Activated naive CD4-positive, alpha-beta T cell treated with anti-CD3 and anti-CD28 coated beads for 36 hours (primary cell): ENCODE measurements at regions not wholly inside any gene's neighbourhood (a gene's known extent, or its start where the extent isn't known, plus 50 kb on each side); places are given as distances from the start of the nearest gene placed in this dataset.
"Not testable (repeated sequence)": the region's sequence is repeated elsewhere in the genome, so short reads cannot be mapped to it uniquely, and the experiment has no call there.

Experiments used
- CTCF ChIA-PET: fragments of 350-600 bp; sonication (Branson Sonifier 250); formaldehyde crosslinking; loops from one replicate; lab custom pipeline; 2021; ENCODE audit warnings: antibody characterized with exemption; lab: Charles Lee
- DNase-seq: peaks from one replicate; pipeline ENCODE4 v3.0.0-alpha.2; 2020
- H3K27ac Mint-ChIP-seq: one replicate; pipeline ENCODE4 v1.8.0; 2021; ENCODE audit warnings: mild to moderate bottlenecking, mixed read lengths
- H3K27me3 Mint-ChIP-seq: one replicate; pipeline ENCODE4 v1.8.0; 2021; ENCODE audit warnings: low read depth, mixed read lengths
- H3K36me3 Mint-ChIP-seq: one replicate; pipeline ENCODE4 v1.8.0; 2021; ENCODE audit warnings: low read depth, mixed read lengths
- H3K4me1 Mint-ChIP-seq: one replicate; pipeline ENCODE4 v1.8.0; 2021; ENCODE audit warnings: low read depth, mixed read lengths
- H3K4me3 Mint-ChIP-seq: one replicate; pipeline ENCODE4 v1.8.0; 2021; ENCODE audit warnings: mild to moderate bottlenecking, moderate library complexity, mixed read lengths
- H3K9me3 Mint-ChIP-seq: one replicate; pipeline ENCODE4 v1.8.0; 2021; ENCODE audit warnings: mixed read lengths
- intact Hi-C: fragments of 100-400 bp; cut with micrococcal nuclease; formaldehyde crosslinking; loops from one replicate; pipeline ENCODE4 v1.15.1; 2023

DNA sequence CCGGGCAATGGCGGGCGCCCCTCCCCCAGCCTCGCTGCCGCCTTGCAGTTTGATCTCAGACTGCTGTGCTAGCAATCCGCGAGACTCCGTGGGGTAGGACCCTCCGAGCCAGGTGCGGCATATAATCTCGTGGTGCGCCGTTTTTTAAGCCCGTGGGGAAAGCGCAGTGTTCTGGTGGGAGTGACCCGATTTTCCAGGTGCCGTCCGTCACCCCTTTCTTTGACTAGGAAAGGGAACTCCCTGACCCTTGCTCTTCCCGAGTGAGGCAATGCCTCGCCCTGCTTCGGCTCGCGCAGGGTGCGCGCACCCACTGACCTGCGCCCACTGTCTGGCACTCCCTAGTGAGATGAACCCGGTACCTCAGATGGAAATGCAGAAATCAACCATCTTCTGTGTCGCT is 171.9 kb downstream of the GALR1 start:
- H3K36me3 Mint-ChIP-seq, H3K27ac Mint-ChIP-seq, H3K4me1 Mint-ChIP-seq, DNase-seq, H3K4me3 Mint-ChIP-seq, intact Hi-C loops, H3K27me3 Mint-ChIP-seq, CTCF ChIA-PET, H3K9me3 Mint-ChIP-seq: not testable (repeated sequence)

DNA sequence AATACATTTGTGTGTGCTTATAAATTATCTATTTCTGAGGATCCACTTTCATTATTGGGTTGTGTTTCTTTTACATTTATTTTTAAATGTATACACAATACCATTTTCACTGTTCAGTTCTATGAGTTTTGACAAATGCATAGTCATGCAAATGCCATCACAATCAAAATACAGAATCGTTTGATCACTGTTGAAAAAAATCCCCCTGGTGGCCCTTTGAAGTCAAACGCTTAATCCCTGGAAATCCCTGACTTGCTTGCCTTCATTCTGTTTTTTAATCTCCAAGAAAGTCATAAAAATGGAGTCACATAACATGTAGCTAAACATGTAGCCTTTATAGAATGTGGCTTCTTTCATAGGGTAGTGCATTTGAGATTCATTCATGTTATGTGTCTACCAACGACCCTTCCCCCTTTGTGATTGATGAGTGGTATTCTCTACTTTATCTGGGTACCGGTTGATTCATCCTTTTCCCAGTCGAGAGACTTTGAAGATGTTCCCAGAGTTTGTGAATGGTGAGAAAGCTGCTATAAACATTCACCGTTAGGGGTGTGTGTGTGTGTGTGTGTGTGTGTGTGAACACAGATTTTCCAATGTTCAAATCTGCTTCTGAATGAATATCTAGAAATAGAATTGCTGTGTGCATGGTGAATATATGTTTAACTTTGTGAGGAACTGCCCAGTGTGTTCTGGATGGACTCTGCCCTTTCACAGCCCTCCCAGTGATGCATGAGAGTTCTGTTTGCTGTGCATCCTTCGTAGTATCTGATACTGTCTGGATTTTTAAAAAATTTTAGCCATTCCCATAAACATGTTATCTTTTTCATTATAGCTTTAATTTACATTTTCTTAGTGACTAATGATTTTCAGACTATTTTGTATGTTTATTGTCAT is 173.6 kb downstream of the GALR1 start:
- Mint-ChIP-seq H3K27me3 (peaks cover 5% of the 10 kb centered on the region), H3K4me3 (no peak overlapping the region)

DNA sequence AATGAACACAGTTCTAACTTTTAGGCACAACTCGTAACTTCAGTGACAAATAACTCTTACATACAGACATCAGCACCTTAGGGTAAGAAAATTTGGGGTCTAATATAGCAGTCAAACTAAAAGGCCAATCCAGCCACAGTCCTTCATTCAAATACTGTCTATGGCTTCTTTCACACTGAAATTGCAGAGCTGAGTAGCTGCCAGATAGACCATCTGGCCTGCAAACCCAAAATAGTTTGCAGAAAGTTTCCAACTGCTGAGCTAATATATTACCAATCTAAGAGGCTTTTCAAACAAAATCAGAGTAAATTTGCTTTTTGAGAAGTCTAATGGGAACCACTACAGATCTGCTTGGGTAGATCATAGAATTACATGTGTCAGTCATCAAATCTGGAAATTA is 183.4 kb downstream of the GALR1 start:
- Mint-ChIP-seq H3K27me3 (peaks cover 29% of the 10 kb centered on the region), H3K27ac (no peak overlapping the region), H3K4me1 (no peaks in the 10 kb centered on the region), H3K36me3 (no peaks in the 10 kb centered on the region), H3K9me3 (no peaks in the 10 kb centered on the region), H3K4me3 (no peak overlapping the region)
- CTCF ChIA-PET, result no interaction called here
- DNase-seq, result no peak
- intact Hi-C loops, result no loop called here

More for the DNA sequence above, 173.6 kb downstream of the GALR1 start:
- Mint-ChIP-seq H3K27ac (no peak overlapping the region), H3K4me1 (no peaks in the 10 kb centered on the region), H3K36me3 (no peaks in the 10 kb centered on the region), H3K9me3 (no peaks in the 10 kb centered on the region)
- DNase-seq, result no peak
- CTCF ChIA-PET, result interaction anchor here (0.8 kb wide), 1 partner anchor 50 kb away, joined by 3 read pairs; no protein-coding TSS in a partner anchor
- intact Hi-C loops, result no loop called here

DNA sequence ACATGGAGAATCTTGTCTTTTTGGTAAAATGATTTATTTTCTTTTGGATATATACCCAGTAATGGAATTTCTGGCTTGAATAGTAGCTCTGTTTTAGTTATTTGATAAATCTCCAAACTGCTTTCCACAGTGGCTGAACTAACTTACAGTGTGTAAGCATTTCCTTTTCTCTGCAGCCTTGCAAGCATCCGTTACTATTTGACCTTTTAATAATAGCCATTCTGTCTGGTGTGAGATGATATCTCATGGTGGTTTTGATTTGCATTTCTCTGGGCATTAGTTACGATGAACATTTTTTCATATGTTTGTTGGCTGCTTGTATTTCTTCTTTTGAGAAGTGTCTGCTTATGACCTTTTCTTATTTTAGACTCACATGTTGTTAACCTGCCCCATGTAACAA is 190.2 kb downstream of the GALR1 start:
- intact Hi-C loops, result no loop called here
- Mint-ChIP-seq H3K36me3 (no peaks in the 10 kb centered on the region), H3K4me3 (no peak overlapping the region), H3K9me3 (no peaks in the 10 kb centered on the region), H3K4me1 (no peaks in the 10 kb centered on the region), H3K27ac (no peak overlapping the region), H3K27me3 (peaks cover 17% of the 10 kb centered on the region)
- CTCF ChIA-PET, result no interaction called here
- DNase-seq, result no peak

DNA sequence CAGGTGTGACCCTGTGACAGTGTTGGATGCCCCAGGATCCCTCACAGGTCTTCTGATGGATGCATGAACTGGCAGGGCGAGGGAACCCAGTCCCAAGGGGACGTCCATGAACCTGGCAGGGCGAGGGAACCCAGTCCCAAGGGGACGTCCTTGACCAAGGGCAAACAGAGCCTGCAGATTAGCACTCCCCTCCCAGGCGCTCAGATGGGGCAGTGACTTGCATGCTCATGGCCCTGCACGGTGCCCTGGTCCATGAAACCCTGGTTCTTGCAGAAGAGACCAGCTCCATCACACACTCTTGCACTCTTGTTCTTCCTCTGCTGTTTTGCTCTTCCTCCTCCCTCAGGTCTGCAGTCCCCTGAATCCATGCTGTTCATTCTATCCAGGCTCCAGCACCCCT is 192.7 kb downstream of the GALR1 start:
- Mint-ChIP-seq H3K27me3 (peaks cover 18% of the 10 kb centered on the region), H3K9me3 (no peaks in the 10 kb centered on the region), H3K4me3 (no peak overlapping the region), H3K36me3 (no peaks in the 10 kb centered on the region), H3K27ac (no peak overlapping the region), H3K4me1 (no peaks in the 10 kb centered on the region)
- intact Hi-C loops, result no loop called here
- DNase-seq, result no peak
- CTCF ChIA-PET, result no interaction called here

DNA sequence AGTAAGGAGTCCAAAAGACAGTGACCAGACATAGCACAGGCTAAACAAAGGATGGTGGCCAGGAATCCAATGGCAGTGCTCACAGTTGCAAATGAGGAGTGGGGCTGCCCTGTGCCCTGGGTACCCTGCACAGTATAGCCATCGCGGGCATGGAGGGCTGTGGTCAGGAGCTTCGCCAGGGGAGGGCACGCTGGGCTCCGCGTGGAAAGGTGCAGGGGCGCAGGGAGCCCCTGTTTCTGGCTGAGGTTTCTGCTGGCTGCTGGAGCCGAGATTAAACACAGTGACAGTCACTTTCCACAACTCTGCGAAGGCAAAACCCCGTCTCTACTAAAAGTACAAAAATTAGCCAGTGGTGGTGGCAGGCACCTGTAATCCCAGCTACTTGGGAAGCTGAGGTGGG is 194.7 kb downstream of the GALR1 start:
- no peaks in the 10 kb centered on the region for H3K36me3 Mint-ChIP-seq
- CTCF ChIA-PET, result no interaction called here
- no peaks in the 10 kb centered on the region for H3K4me1 Mint-ChIP-seq
- H3K4me3 Mint-ChIP-seq, result no peak overlapping the region
- intact Hi-C loops, result no loop called here
- DNase-seq, result no peak
- peaks cover 18% of the 10 kb centered on the region for H3K27me3 Mint-ChIP-seq
- no peak overlapping the region for H3K27ac Mint-ChIP-seq
- no peaks in the 10 kb centered on the region for H3K9me3 Mint-ChIP-seq

DNA sequence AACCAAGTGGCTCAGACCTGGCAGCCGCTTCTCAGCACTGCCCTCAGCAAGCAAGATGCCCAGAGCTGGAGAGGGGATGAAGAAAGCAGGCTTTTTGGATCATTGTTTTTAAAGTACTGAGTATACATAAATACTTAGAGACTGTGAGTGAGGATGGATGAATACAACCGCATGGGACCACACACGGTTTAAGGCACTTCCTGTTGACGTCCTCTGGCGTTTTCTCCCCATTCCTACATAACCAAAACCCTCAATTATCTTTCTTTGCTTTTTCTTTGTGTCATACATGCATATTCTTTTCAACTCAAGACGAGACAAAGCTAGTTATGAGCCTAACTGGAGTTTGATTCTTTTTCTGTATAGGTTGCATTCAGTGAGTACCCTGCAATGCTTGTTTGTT is 198.4 kb downstream of the GALR1 start:
- no peak for DNase-seq
- no peak overlapping the region for H3K27ac Mint-ChIP-seq
- H3K4me1 Mint-ChIP-seq, result no peaks in the 10 kb centered on the region
- H3K9me3 Mint-ChIP-seq, result no peaks in the 10 kb centered on the region
- CTCF ChIA-PET, result no interaction called here
- intact Hi-C loops, result no loop called here
- no peaks in the 10 kb centered on the region for H3K36me3 Mint-ChIP-seq
- H3K4me3 Mint-ChIP-seq, result no peak overlapping the region
- peaks cover 17% of the 10 kb centered on the region for H3K27me3 Mint-ChIP-seq

DNA sequence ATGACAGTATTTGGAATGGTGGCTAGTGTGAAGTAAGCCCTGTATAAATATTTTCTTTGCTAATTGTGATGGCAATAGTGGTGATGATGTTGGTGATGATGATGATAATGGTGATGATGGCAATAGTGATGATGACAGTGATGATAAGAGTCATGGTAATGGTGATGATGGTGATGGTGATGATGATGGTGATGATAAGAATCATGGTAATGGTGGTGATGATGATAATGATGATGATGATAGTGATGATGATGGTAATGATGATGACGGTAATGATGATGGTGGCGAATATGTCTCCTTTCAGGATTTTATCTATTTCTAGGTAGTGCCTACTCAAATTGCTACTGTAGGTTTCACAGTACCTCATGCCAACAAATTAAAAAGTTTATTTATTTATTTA is 205.4 kb downstream of the GALR1 start:
- Mint-ChIP-seq H3K4me3 (no peak overlapping the region), H3K9me3 (no peaks in the 10 kb centered on the region), H3K36me3 (no peaks in the 10 kb centered on the region), H3K27ac (no peak overlapping the region), H3K27me3 (peaks cover 9% of the 10 kb centered on the region), H3K4me1 (no peaks in the 10 kb centered on the region)
- CTCF ChIA-PET, result no interaction called here
- no peak for DNase-seq
- intact Hi-C loops, result no loop called here

DNA sequence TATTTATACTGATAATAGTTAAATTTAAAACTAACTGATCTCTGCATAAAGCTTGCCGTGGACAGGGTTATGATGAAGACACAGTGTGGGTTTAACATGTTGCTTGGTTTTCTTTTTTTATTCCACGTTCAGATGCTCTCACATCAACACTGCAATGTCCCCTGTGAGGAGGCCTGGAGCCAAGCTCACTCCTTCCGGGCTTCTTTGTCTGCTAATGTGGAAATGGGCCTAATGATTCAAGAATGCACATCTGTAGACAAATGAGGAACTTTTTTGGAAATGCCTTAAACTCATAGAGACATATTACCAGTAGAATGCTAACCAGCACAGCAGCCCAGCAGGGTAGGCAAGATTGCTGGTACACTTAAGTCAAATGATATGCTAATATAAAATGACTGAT is 208.0 kb downstream of the GALR1 start:
- intact Hi-C loops, result no loop called here
- no peaks in the 10 kb centered on the region for H3K4me1 Mint-ChIP-seq
- H3K27me3 Mint-ChIP-seq, result peaks cover 4% of the 10 kb centered on the region
- no peak for DNase-seq
- CTCF ChIA-PET, result no interaction called here
- H3K27ac Mint-ChIP-seq, result no peak overlapping the region
- no peak overlapping the region for H3K4me3 Mint-ChIP-seq
- no peaks in the 10 kb centered on the region for H3K9me3 Mint-ChIP-seq
- no peaks in the 10 kb centered on the region for H3K36me3 Mint-ChIP-seq

DNA sequence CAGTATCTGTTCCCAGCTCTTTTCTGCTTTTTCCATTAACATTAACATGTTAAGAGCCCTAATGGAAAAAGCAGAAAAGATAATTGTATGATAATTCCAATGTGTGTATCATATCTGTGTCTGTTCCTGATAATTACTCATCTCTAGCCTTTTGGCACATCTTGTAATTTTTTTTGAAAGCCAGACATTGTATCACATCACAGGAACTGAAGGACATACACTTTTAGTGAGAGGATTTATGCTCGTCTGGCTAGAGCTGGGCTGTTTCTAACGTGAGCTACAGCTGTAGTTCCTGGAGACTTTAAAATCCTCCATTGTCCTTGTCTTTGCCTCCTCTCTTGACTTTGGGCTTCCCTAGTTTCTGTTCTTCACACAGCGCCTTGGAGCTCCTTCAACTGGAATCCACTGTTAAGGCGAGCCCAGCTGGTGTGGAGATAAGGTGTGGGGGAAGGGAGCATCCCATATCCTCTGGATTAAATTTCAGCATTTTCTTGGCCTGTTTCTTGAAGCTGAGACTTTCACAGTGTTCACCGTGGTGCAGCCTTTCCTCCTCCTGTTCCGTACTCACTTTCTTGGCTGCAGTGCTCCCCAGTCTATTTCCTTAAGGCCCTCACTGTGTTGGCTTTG is 211.5 kb downstream of the GALR1 start:
- CTCF ChIA-PET, result no interaction called here
- DNase-seq, result no peak
- intact Hi-C loops, result loop anchor here (10.0 kb wide), 1 partner anchor 456 kb away; no protein-coding TSS in a partner anchor
- H3K4me1 Mint-ChIP-seq, result no peaks in the 10 kb centered on the region
- no peaks in the 10 kb centered on the region for H3K9me3 Mint-ChIP-seq
- H3K27me3 Mint-ChIP-seq, result peaks cover 3% of the 10 kb centered on the region
- H3K4me3 Mint-ChIP-seq, result no peak overlapping the region
- H3K36me3 Mint-ChIP-seq, result no peaks in the 10 kb centered on the region
- no peak overlapping the region for H3K27ac Mint-ChIP-seq

DNA sequence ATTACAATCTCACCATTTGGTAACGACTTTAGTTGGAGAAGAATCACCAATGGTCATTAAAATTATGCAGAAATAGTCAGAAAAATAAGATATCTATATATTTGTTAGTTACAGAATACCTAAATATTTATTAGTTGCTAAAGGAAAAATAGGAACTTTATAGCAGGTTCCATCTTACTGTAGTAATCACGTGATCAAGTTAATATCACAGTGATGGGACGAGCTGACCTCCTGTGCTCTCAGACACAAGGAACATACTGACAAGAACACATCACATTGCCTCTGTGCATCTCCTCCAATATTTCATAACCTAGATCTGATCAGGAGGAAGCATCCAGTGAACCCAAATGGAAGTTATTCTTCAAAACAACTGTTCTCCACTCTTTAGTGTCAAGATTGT is 215.3 kb downstream of the GALR1 start:
- H3K4me1 Mint-ChIP-seq, result no peaks in the 10 kb centered on the region
- peaks cover 5% of the 10 kb centered on the region for H3K27me3 Mint-ChIP-seq
- H3K9me3 Mint-ChIP-seq, result no peaks in the 10 kb centered on the region
- intact Hi-C loops, result loop anchor here (10.0 kb wide), 1 partner anchor 460 kb away; no protein-coding TSS in a partner anchor
- CTCF ChIA-PET, result no interaction called here
- no peak overlapping the region for H3K4me3 Mint-ChIP-seq
- no peak for DNase-seq
- no peaks in the 10 kb centered on the region for H3K36me3 Mint-ChIP-seq
- H3K27ac Mint-ChIP-seq, result no peak overlapping the region

DNA sequence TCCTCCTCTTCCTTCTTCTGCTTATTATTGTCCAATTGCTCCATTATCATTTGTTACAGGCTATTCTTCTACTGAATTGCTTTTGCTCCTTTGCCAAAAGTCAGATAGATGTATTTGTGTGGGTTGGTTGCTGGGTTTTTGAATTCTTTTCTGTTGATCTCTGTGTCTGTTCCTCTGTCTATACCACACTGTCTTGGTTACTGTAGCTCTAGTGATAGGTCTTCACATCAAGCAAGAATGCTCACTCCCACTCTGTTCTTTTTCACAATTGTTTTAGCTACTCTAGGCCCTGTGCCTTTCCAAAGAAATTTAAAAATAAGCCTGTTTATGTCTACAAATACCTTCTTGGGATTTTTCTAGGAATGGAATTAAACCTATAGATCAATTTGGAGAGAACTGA is 217.2 kb downstream of the GALR1 start:
- intact Hi-C loops, result loop anchor here (10.0 kb wide), 1 partner anchor 462 kb away; no protein-coding TSS in a partner anchor
- H3K4me1 Mint-ChIP-seq, result no peaks in the 10 kb centered on the region
- H3K27ac Mint-ChIP-seq, result no peak overlapping the region
- H3K36me3 Mint-ChIP-seq, result no peaks in the 10 kb centered on the region
- no peaks in the 10 kb centered on the region for H3K9me3 Mint-ChIP-seq
- CTCF ChIA-PET, result interaction anchor here (0.7 kb wide), 1 partner anchor 16 kb away, joined by 4 read pairs; no protein-coding TSS in a partner anchor
- peaks cover 10% of the 10 kb centered on the region for H3K27me3 Mint-ChIP-seq
- H3K4me3 Mint-ChIP-seq, result no peak overlapping the region
- no peak for DNase-seq
